IPS DF 6.9 (cell line): ENCODE measurements at regions not wholly inside any gene's neighbourhood (a gene's known extent, or its start where the extent isn't known, plus 50 kb on each side); places are given as distances from the start of the nearest gene placed in this dataset.

Experiments
- DNase-seq: peaks from one replicate; pipeline ENCODE4 v3.0.0-alpha.2; 2013; ENCODE audit warnings: low read depth, low spot score
- H3K27ac ChIP-seq: one replicate; pipeline ENCODE4 v1.5.1; 2013; ENCODE audit warnings: low read length, control low read depth
- H3K27me3 ChIP-seq: 2 replicates; pipeline ENCODE4 v1.6.1; 2013; ENCODE audit warnings: mild to moderate bottlenecking, low read length; ENCODE audit not compliant: control insufficient read depth, insufficient read depth
- H3K36me3 ChIP-seq: 2 replicates; pipeline ENCODE4 v1.6.1; 2013; ENCODE audit warnings: low read length; ENCODE audit not compliant: control insufficient read depth, insufficient read depth
- H3K4me1 ChIP-seq: 2 replicates; pipeline ENCODE4 v1.6.1; 2013; ENCODE audit warnings: low read length; ENCODE audit not compliant: control insufficient read depth, insufficient read depth
- H3K4me3 ChIP-seq: 2 replicates; pipeline ENCODE4 v1.5.1; 2013; ENCODE audit warnings: mild to moderate bottlenecking, low read length
- H3K9me3 ChIP-seq: 2 replicates; pipeline ENCODE4 v1.6.1; 2013; ENCODE audit warnings: low read length, inconsistent platforms; ENCODE audit not compliant: control insufficient read depth, insufficient read depth
- WGBS: extraction: QIAGEN DNeasy Blood & Tissue Kit; methylation state at CpG from one replicate; pipeline ENCODE4 v1.1.7; 2013; ENCODE audit warnings: mixed read lengths, missing lambda C conversion rate; ENCODE audit not compliant: insufficient read length, insufficient coverage; 5-methylcytosine and 5-hydroxymethylcytosine counted together

- H3K27ac ChIP-seq = no peak overlapping the region
- H3K4me3 ChIP-seq = no peak overlapping the region
- no peaks in the 10 kb centered on the region for H3K9me3 ChIP-seq
- DNase-seq = no peak
- no peaks in the 10 kb centered on the region for H3K27me3 ChIP-seq
- H3K36me3 ChIP-seq = no peaks in the 10 kb centered on the region
- WGBS = no CpG with 5 or more reads among the region's 7 CpGs
- no peaks in the 10 kb centered on the region; the same call in 1 of the 2 replicates for H3K4me1 ChIP-seq
Measured at GRCh38 chr3:187795207-187795960, 50.1 kb upstream of the BCL6 start.

DNA sequence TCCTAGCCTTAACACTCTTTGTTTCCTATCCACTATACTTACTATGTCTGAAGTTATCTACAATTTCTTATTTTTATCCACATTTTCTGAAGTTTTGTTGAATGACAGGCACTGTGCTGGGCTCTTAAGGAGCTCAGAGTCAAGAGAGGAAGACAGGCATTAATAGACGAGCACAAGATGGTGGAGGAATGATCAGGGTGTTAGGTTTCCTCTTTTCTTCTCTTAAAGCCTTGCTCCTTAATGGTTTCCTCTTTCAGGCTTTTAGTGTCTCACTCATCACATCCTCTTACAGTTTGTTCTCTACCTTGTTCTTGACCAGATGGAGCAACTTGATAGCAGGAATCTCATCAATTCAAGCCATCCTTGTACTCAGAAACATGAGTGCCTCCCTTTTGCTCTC, 52.9 kb upstream of the BCL6 start:
- H3K4me1 ChIP-seq = no peaks in the 10 kb centered on the region; the same call in 1 of the 2 replicates
- H3K27ac ChIP-seq = no peak overlapping the region
- no peak for DNase-seq
- no peak overlapping the region for H3K4me3 ChIP-seq
- no CpG with 5 or more reads among the region's 1 CpG for WGBS
- no peaks in the 10 kb centered on the region for H3K36me3 ChIP-seq
- no peaks in the 10 kb centered on the region for H3K27me3 ChIP-seq
- no peaks in the 10 kb centered on the region for H3K9me3 ChIP-seq

GRCh38 chr3:187798531-187799530, 53.6 kb upstream of the BCL6 start:
- no peak overlapping the region for H3K4me3 ChIP-seq
- no peak for DNase-seq
- H3K27ac ChIP-seq = no peak overlapping the region
- H3K27me3 ChIP-seq = no peaks in the 10 kb centered on the region
- no peaks in the 10 kb centered on the region for H3K36me3 ChIP-seq
- no peaks in the 10 kb centered on the region for H3K9me3 ChIP-seq
- WGBS = 100% methylated on average over 2 of the region's 15 CpGs
- H3K4me1 ChIP-seq = no peaks in the 10 kb centered on the region; the same call in 1 of the 2 replicates

- H3K4me1 ChIP-seq = no peaks in the 10 kb centered on the region; the same call in 1 of the 2 replicates
- H3K36me3 ChIP-seq = no peaks in the 10 kb centered on the region
- no peak overlapping the region for H3K27ac ChIP-seq
- no peaks in the 10 kb centered on the region for H3K27me3 ChIP-seq
- DNase-seq = no peak
- H3K4me3 ChIP-seq = no peak overlapping the region
- no peaks in the 10 kb centered on the region for H3K9me3 ChIP-seq
- WGBS = no CpG with 5 or more reads among the region's 4 CpGs
Measured at GRCh38 chr3:187799942-187800641, 54.8 kb upstream of the BCL6 start.

DNA sequence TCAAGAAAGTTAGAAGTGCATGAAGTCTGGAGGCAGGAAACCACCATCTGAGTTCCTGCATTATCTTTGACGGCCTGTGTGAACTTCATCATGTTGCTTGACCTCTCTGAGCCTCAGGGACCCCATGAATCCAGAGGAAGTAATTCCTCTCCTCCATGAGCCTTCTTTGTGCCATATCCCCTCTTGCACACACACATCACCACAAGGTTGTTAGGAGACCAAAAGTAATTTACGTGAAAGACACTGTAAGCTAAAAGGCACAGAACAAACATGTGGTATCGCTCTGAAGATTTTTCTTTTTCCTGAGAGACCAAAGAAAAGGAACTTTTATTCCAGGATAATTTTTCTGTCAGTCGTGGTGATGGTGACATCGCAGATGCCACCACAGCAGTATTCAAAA, 55.9 kb upstream of the BCL6 start:
- Histone ChIP-seq H3K4me3 (no peak overlapping the region), H3K27me3 (no peaks in the 10 kb centered on the region), H3K4me1 (no peaks in the 10 kb centered on the region; the same call in 1 of the 2 replicates), H3K36me3 (no peaks in the 10 kb centered on the region), H3K9me3 (no peaks in the 10 kb centered on the region), H3K27ac (no peak overlapping the region)
- DNase-seq = no peak
- WGBS = no CpG with 5 or more reads among the region's 5 CpGs

- no peaks in the 10 kb centered on the region for H3K36me3 ChIP-seq
- H3K27ac ChIP-seq = no peak overlapping the region
- no peaks in the 10 kb centered on the region for H3K27me3 ChIP-seq
- DNase-seq = no peak
- no CpG with 5 or more reads among the region's 7 CpGs for WGBS
- H3K9me3 ChIP-seq = no peaks in the 10 kb centered on the region
- no peak overlapping the region for H3K4me3 ChIP-seq
- H3K4me1 ChIP-seq = no peaks in the 10 kb centered on the region; the same call in 1 of the 2 replicates
Measured at GRCh38 chr3:187802203-187802927, 57.1 kb upstream of the BCL6 start.

- H3K4me1 ChIP-seq = no peaks in the 10 kb centered on the region; the same call in 1 of the 2 replicates
- no peak for DNase-seq
- no peaks in the 10 kb centered on the region for H3K9me3 ChIP-seq
- H3K4me3 ChIP-seq = no peak overlapping the region
- no peaks in the 10 kb centered on the region for H3K36me3 ChIP-seq
- no peak overlapping the region for H3K27ac ChIP-seq
- no CpG with 5 or more reads among the region's 9 CpGs for WGBS
- no peaks in the 10 kb centered on the region for H3K27me3 ChIP-seq
Measured at GRCh38 chr3:187802928-187803259, 57.6 kb upstream of the BCL6 start.

DNA sequence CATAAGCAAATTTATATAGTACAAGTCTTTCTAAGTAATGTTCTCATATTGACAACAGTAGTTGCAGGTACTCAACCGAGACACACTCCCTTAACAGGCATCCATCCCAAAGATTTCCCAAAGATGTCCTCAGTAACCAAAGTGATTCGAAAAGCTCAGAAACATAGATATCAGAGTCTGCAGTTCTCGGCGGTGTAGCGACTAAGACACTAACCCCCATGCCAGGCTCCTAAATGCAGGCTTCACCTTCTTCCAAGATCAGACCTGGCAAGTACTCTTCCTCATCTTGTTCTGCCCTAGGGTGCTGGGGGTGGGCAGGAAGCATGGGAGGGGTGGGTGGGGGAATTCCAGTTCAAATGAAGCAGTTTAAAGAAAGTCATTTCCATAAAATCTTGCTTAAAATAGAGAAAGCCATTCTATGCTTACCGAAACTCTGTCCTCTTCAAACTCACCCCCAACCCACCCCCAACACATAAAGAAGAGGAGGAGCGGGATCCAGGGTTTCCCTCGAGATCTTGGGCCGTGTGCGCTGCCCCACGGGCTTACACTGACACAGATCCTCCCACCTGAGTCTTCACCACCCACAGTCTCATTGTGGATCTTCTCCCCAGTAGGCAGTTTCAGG, 59.0 kb upstream of the BCL6 start:
- H3K27ac ChIP-seq = no peak overlapping the region
- no CpG with 5 or more reads among the region's 11 CpGs for WGBS
- no peak overlapping the region for H3K4me3 ChIP-seq
- DNase-seq = no peak
- H3K9me3 ChIP-seq = no peaks in the 10 kb centered on the region
- no peaks in the 10 kb centered on the region for H3K36me3 ChIP-seq
- H3K27me3 ChIP-seq = no peaks in the 10 kb centered on the region
- no peaks in the 10 kb centered on the region; the same call in 1 of the 2 replicates for H3K4me1 ChIP-seq

DNA sequence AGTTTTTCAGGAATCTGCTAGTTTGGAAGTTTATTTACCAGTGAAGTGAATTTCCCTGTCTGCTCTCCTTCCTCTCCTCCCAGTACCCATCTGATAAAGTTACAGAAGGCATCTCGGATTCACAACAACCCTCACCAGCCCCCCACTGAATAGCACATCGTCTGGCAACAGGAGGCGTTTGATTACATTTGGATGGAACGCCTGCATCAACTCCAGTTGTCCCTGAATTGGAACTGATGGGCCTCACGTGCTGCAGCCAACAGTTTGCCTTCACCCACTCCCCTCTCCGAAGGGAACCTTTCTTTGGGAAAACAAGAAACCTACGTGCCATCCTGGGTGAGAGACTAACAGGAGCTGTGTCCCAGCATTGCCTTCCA, 59.5 kb upstream of the BCL6 start:
- H3K4me1 ChIP-seq = no peaks in the 10 kb centered on the region; the same call in 1 of the 2 replicates
- H3K27ac ChIP-seq = no peak overlapping the region
- H3K4me3 ChIP-seq = no peak overlapping the region
- no peaks in the 10 kb centered on the region for H3K9me3 ChIP-seq
- DNase-seq = no peak
- WGBS = no CpG with 5 or more reads among the region's 7 CpGs
- H3K27me3 ChIP-seq = no peaks in the 10 kb centered on the region
- H3K36me3 ChIP-seq = no peaks in the 10 kb centered on the region
